GM19372 (cell line): ENCODE measurements at regions not wholly inside any gene's neighbourhood (a gene's known extent, or its start where the extent isn't known, plus 50 kb on each side); places are given as distances from the start of the nearest gene placed in this dataset.

Experiments
- ATAC-seq: cut with Tn5 transposase; IDR thresholded peaks from one replicate; pipeline ENCODE4 v1.9.1; 2021; ENCODE audit warnings: mild to moderate bottlenecking, low read depth, moderate library complexity; ENCODE audit not compliant: unreplicated experiment

DNA sequence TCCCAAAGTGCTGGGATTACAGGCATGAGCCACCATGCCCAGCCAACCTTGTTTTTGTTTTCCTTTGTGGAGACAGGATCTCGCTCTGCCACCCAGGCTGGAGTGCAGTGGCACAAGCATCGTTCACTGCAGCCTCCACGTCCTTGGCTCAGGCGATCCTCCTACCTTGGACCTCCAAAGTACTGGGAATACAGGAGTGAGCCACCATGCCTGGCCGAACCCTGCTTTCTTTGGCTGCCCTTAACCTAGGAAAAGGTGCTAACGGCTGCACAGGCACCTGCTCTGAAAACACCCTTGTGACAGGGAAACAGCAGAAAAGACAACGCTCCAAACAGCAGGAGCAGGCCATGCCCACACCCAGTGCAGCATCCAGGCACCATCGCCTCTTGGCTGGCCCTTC lies 71.9 kb downstream of the OAT start:
- no peak for ATAC-seq

DNA sequence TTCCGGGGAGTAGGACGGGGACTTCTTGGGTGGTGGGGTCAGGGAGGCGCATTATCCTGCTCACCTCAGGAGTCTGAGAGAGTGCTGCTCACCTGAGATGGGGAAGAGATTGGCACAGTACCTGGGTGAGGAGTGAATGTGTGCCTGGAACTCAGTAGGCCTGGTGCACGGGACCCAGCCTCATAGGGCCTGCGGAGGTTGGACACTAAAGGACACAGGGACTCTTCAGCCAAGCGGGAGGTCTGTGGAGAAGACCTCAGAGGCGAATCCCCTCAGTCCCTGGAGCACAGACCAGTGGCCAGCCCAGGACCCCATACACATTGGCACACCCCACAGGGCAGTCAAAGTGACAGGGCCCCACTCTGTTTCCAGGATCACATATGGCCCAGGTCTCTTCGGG lies 73.2 kb downstream of the OAT start:
- ATAC-seq = no peak

DNA sequence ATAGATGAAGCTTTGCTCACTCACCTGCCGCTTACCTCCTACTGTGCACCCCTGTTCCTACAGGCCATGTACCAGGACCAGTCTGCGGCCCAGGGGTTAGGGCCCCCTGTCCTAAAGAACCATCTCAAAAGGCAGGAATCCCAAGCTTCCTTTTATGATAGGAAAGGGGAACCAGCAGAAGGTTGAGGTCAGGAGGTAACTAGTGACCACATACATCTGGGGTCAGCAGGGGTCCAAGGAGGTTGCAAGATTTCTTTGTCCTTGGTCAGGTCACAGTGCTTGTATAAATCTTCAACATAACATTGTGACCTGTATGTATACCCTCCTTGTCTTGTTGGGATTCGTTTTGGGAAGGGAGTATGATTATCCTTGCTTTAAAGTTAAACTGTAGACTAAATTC lies 73.8 kb downstream of the OAT start:
- ATAC-seq = no peak

DNA sequence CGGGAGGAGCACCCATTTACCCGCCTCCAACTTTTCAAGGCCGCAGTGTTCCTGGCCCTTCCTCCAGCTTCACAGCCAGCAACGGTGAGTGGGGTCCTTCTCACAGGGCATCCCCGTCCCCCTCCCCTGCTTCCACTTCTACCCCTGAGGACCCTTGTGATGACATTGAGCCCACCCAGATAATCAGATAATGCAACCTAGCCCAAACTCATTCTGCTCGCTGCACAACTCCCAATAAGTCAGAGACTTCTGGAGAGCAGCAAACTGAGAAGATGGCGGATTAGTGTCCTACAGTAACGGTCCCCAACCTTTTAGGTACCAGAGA lies 74.5 kb downstream of the OAT start:
- ATAC-seq = no peak

DNA sequence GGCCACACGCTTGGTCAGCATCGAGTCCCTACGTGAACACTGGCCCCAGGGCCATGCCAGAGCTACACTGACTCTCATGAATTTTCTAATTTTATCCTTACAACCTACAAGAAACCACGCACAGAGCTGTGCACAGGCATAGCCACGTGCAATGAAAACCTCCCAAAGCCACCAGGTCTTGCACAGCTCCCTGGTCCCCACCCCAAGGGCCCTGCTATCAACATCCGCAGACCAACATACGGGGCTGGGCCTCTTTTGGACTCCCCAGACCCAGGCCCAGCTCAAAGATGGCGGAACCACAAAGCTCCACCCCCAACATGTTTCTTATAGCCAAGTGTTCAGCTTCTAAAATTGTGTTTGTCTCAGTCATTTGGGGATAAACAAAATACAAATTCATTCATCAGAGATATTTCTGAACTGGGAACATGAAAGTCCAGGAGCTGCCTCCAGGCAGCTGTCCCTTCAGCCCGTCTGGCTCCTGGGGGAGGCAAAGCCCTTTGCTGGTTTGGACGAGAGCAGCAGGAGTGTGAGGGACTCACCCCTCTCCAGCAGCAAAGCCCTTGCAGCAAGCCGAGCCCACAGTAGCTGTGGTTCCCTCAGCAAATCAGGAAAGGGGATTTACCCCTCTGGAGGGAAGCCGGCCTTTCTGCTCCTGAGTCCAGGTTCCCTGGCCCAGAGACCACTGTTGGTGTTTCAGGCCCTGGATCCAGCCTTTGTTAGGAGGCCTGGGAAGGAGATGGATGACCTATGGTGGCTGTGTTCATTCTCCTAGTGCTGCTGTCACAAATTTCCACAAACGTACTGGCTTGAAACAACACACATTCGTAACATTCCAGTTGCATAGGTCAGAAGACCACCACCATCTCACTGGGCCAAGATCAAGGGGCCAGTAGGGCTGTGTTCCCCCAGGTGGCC lies 75.1 kb downstream of the OAT start:
- ATAC-seq = no peak

DNA sequence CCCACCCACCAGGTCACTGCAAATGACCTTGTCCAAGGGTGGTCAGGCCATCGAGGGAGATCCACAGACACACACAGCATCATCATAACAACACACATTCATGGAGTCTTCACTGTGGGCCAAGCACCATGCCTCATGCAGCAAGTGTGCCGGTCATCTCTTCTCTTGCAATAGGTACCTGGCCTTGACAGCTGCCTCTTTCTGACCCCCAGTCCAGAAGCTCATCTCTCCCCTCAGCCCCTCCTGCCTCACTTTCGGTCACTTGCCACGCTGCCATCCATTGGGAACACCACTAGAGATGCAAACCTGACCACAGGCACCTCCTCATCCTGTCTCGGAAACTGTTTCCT lies 75.9 kb downstream of the OAT start:
- ATAC-seq = no peak

DNA sequence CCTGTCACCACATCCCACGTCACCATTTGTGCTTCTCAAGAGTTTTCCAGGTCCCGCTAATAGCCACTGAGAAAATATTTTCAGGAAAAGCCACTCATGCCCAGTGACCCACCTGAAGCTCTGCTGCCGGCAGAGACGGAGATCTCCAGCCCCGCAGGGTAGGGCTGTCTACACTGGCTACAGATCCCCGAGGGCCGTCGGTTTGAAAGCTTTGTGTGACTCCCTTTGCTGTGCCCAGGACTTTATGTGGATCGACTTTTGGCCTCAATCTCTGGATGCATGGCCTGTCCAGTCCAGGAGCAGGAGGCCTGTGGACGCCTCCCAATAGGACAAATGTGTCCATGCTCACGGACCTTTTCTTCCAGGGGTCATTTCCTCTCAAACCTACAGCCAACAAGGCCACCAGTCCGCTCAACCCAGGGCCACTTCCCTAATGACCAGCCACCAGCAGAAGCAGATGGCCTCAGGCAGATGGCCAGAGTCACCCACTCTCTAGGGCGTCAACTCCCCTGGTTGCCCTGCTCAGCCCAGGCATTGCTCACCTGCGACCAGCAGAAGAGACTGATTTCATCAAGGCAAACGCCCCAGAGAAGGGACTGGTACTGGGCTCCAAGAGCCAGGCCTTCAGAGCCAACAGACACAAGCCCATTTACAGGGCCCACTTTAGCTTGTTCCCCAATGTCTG lies 76.4 kb downstream of the OAT start:
- ATAC-seq = no peak

DNA sequence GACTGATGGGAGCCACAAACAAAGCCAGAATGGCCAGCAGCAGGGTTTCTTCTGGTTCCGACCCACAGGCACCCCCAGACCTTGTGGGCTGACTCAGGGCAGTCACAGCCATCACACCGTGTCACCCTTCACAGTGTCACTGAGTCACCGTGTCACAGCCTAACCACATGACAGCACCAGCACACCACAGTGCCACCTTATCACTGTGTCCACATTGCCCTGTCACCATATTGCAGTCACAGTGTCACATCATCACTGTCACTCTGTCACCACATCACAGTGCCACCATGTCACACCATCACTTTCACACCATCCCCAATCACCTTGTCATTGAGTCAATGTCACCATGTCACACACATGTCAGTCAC lies 77.0 kb downstream of the OAT start:
- no peak for ATAC-seq

DNA sequence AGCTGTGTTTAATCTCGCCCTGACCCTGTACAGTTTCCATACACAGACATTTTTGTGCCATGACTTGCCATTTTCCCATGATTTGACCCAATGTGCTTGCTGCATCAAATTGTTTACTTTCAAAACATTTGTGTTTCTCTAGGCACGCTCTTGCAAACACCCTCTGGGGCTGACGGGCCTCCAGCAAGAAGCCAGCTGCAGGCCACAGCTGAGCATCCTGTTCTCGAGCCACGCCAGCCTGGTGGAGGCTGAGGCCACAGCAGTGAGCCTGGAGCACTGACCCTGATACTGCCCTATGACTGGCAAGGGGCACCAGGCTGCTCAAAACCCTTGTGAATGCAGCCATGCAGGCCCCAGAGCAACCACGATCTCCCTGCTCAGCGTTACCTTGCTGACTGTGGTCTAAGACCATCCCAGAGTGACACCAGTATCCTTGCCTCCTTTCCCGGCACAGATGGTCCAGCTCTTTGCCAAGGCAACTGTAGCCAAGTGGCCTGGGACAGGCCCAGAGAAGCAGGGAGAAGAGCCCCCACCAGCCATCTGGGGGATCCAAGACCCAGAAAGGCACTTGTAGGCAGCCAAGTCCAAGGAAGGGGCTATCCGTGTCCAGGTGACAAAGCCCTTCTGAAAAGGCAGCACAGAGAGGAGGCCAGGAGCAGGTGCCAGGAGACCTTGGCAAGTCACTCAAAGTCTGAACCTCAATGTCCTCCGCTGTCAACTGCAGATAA lies 78.5 kb downstream of the OAT start:
- ATAC-seq = no peak

DNA sequence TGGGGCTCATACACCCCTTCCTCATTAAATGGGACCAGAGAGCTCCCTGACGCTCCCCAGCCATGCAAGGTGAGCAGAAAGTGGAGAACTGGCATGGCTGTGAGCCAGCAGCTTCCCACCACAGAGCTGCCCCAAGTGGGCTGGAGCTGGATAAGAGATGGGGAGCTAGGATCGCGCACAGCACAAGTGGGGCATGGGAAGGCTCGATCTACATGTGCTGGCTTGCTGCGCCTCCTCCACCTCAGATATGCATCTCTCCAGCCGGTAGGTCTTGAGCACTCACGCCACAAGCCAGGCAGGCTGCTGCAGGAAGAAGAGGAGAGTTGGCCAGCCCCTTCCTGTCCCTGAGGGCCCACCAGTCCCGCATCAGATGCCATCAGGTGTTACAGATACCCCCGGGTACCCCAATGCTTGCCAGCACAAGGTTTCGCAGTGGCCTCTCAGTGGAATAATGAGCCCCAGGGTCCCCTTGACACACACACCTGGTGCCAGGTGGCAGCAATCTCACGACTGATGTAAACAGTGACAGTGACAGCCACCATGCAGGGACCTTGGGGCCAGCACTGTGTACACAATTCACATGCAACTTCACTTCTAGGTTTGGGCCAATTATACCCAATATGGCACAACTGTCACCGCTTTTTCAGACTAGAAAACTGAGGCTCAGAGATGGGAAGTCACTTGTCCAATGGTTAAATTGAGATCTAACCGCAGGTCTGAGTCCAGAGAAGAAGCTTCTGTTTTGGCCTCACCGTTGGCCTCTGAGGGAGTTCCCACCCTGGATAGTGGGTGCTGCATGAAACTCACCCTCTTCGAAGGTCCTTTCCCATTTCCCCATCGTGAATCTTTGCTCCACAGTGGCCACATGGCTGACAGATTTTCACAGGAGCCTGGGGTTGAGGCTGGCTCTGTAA lies 79.3 kb downstream of the OAT start:
- ATAC-seq = no peak

DNA sequence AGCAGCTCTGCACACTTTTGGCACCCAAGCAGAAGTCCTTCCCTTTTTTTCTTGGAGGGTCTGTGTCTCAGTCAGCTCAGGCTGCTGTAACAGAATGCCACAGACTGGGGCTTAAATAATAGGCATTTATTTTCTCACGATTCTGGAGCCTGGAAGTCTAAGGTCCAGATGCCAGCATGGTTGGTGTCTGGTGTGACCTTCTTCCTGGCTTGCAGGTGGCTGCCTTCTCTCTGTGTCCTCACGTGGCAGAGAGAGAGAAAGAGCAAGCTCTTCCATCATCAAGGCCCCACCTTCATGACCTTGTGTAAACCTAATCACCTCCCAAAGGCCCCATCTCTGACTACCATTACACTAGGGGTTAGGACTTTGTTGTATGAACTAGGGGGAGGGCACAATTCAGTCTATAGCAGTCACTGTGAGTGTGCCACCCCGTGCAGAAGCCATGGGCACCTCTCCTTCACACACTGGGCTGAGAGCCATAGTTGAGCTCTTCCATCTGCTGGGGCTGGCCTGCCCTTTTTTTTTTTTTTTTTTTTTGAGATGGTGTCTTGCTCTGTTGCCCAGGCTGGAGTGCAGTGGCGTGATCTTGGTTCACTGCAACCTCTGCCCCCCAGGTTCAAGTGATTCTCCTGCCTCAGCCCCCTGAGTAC lies 80.3 kb downstream of the OAT start:
- no peak for ATAC-seq

DNA sequence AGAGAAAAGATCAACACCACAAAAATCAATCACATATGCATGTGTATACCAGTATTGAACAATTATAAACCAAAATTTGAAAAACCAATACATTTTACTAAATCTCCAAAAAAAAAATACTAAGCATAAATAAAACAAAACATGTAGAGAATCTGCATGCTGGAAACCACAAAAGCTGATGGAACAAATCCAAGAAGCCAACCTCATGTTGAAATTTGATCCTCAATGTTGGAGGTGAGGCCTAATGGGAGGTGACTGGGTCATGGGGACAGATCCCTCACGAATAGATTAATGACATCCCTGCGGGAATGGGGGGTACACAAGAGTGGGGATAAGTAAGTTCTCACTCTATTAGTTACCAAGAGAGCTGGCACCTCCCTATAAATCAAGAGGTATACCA lies 82.5 kb downstream of the OAT start:
- no peak for ATAC-seq

DNA sequence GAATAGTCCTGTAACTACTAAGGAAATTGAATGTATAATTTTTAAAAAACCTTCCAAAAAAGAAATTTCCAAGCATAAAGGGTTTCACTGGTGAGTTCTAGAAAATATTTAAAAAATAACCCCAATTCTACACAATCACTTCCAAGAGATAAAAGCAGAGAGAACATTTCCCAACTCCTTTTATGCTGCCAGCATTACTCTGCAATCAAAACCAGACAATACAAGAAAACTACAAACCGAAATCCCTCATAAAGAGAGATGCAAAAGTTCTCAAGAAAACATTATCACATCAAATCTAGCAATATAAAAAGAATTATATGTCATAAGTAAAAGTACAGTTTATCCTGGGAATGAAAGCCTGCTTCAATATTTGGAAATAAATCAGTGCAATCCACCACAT lies 84.8 kb downstream of the OAT start:
- no peak for ATAC-seq

DNA sequence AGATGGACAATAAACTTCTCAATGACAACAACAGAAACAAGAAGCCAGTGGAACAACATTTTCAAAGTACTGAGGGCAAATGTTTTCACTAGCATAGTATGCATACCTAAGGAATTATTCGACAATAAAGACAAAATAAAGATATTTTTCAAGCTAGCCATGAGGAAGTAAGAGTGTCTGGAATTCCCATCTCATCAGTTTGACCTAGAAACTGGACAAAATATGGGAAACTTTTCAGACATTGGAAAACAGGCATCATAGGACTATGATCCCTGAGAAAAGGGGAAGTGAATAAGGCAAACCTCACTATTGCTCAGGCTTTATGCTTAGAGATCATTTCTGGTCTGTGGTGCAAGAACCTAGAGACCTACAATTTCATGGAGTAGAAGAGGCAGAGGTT lies 86.3 kb downstream of the OAT start:
- no peak for ATAC-seq

DNA sequence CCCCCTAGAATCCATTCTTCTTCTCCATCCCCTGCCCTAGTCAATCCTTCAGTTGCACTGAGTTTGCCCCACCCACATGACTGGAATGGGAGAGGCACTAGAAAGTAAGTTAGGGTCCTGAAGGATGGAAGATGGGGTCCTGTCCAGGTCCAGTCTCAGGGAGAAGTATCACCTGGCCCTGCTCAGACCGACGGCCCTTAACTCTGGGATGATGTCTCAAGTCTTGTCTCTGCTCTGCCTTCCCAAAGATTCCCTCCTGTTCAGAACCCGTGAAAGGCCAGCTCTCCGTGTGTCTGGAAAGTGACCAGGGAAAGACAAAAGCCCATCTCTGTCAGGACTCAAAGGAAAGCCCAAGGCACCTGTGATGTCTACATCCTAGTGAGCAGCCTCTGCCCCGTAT lies 88.8 kb downstream of the OAT start:
- ATAC-seq = no peak

DNA sequence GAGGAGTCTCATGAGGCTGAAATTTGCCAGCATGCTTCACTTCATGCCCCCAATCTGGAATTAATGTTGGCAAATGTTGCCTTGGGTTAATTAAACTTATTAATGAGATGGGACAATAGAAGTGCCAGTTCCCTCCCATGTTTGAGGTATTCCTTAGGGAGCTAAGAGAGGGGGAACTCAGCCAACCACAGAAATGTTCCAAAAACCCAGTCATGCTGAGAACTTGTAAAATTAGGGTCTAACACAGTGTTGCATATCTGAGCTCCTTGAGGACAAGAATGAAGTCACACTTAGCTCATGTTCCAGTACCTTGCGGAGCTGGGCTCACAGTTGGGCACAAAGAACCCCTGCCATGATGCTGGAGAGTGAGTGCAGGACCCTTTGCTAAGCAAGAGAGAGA lies 89.4 kb downstream of the OAT start:
- ATAC-seq = no peak

DNA sequence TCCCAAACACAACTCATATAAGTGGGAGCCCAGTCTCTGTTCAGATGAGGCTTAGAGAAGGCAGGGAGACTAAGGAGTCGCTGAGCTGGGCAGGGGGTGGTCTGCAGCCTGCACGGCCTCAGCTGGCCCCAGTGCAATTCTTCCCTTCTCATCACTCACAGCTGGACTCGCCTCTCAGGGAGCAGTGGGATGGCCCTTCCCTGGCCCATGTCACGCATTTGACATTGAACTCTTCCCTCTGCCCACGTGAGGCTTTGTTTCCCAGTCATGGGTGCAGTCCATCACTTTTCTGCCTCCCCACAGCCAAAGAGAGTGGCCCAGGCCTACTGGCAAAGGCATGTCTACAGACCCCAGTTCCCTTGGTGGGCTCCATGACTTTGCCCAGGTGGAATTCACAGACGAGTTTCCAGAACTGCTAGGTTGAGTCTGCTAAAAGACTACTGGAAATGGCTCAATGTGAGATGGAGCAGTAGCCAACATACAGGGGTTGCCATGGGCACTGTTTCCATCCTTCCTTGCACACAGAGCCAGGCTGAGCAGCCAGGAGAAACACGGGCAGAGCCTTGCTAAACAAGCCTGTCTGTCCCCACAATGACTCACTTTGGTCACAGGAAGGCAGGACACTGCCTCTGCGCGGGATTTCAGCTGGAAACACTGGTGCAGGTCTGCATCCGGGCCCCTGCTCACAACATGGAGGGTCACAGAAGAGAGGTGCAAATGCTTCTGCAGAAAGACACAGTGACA lies 90.1 kb downstream of the OAT start:
- ATAC-seq = no peak

DNA sequence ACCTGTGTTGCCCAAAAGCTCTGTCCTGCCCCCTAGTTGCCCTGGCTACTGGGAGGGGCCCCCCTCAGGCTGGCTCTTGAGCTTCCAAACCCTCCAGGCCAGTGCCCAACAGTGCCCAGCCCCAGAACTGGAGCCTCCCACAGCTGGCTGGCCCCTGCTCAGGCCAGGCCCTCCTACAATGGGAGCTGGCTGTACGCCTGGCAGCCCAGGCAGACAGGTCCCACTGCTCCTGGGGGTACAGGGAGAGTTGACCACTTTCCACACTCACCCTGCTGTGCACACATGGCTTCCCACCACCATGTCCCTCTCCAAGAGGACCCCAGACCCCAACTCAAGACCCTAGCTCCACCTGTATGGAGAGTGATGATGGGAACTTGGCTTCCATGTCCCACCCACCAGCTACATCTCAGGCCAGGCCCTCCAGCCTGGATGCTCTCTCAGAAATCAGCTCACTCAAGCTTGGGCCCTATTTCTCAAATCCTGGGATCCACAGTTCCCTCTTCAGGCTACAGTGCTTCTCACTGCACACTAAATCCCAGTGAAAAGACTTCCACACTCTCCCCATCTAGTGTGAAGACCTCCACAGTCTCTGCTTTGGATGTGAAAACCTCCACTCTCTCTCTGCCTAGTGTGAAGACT lies 92.6 kb downstream of the OAT start:
- ATAC-seq = no peak

DNA sequence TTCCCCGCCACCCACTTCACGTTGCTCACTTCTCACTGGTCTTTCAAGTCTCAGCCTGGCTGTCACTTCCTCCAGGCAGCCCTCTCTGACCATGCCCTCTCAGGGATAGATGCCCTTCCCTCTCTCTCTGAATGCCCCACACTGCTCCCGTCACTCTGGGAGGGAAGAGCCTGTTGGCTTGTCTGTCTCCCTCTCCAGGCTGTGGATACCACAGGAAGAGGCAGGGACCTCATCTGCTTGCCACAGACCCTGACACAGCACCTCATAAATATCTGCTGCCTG lies 93.1 kb downstream of the OAT start:
- ATAC-seq = no peak
